Effector memory CD8-positive, alpha-beta T cell (primary cell): ENCODE measurements at regions not wholly inside any gene's neighbourhood (a gene's known extent, or its start where the extent isn't known, plus 50 kb on each side); places are given as distances from the start of the nearest gene placed in this dataset.

Experiments
- ATAC-seq: fragments of 150-1000 bp; cut with Tn5 transposase; replicated peaks from 2 replicates; pipeline ENCODE4 v1.10.0; 2021; ENCODE audit warnings: mild to moderate bottlenecking, moderate library complexity
- DNase-seq, 3 experiments: peaks; one replicate each; pipeline ENCODE4 v3.0.0; 2021
- H3K27ac Mint-ChIP-seq, 2 donors: one replicate each; pipeline ENCODE4 v1.8.0; 2022; ENCODE audit warnings: mild to moderate bottlenecking in 2 of 2, mixed read lengths in 2 of 2, moderate library complexity in 2 of 2
- H3K27me3 Mint-ChIP-seq, 2 donors: one replicate each; pipeline ENCODE4 v1.8.0; 2022; ENCODE audit warnings: mixed read lengths in 2 of 2
- H3K36me3 Mint-ChIP-seq: one replicate; pipeline ENCODE4 v1.8.0; 2022; ENCODE audit warnings: mild to moderate bottlenecking, moderate library complexity, mixed read lengths; ENCODE audit not compliant: insufficient read depth
- H3K4me1 Mint-ChIP-seq, 2 donors: one replicate each; pipeline ENCODE4 v1.8.0; 2022; ENCODE audit warnings: low read depth in 2 of 2, mixed read lengths in 2 of 2
- H3K4me3 Mint-ChIP-seq, 2 donors: one replicate each; pipeline ENCODE4 v1.8.0; 2022; ENCODE audit warnings: mild to moderate bottlenecking in 2 of 2, mixed read lengths in 2 of 2, moderate library complexity in 2 of 2
- H3K9me3 Mint-ChIP-seq, 2 donors: one replicate each; pipeline ENCODE4 v1.8.0; 2022; ENCODE audit warnings: mixed read lengths in 2 of 2

DNA sequence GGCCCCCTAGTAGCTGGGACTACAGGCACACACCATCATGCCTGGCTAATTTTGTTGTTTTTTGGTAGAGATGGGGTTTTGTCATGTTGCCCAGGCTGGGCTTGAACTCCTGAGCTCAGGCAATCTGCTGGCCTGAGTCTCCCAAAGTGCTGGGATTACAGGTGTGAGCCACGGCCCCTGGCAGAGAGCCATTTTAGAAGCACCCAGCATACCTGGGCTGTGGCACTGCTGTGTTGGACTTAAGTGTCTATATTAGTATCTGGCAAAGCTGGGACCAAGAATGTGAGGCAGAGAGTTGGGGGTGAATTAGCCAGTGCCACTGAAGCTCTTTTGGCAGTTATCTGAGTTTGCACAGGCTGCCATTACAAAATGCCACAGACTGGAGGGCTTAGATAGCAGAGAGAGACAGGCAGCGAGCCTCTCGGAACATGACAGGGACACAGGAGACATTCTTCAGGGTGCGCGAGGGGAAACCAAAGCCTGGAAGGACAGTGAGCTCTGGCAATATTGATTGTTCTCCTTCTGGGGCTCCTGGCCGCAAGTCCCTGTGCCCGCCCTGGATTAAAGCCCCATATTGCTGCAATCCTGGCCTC lies 87.7 kb upstream of the ALX4 start:
- ATAC-seq: no peak
- no peak for DNase-seq
- no peaks in the 10 kb centered on the region for H3K36me3 Mint-ChIP-seq
- peaks cover 0 to 1% of the 10 kb centered on the region in 2 donors for H3K4me1 Mint-ChIP-seq
- H3K4me3 Mint-ChIP-seq: no peak overlapping the region
- no peak overlapping the region for H3K27ac Mint-ChIP-seq
- H3K27me3 Mint-ChIP-seq: peaks cover 36 to 66% of the 10 kb centered on the region in 2 donors
- H3K9me3 Mint-ChIP-seq: no peaks in the 10 kb centered on the region

DNA sequence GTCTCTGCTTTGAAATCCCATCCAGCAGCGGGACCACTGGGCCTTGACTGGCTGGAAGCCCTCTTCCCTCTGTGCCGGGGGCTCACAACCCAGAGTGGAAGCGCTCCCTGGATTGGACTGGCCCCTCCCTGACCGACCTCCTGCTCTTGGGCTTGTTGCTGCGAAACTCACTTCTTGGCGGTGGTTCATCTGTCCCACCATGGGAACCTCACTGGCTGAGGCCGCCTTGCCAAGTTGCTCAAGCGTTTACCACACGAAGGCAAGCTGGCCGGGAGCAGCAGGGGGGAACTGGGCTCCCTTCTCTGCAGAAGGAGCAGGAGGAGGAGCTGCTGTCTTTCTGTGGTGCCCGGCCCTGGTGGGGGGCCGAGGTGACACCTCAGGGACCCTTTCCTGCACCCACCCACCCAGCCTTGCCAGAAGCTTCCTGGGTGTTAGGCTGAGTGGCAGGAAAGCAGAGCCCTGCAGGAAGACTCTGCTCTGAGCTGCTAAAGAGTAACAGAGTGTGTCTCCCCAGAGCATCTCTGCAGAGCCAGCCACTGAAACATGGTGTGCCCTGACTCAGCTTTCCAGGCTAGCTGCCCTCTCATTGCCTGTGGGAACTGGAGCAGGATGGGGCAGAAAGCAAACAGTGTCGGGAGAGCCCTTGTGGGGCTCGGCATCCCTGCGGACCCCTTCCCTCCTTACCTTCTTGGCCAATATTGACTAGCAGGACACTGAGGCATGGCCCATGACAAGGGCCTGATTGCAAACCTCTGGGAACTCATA lies 88.5 kb upstream of the ALX4 start:
- Mint-ChIP-seq H3K36me3 (no peaks in the 10 kb centered on the region), H3K4me1 (peaks cover 0 to 1% of the 10 kb centered on the region in 2 donors), H3K9me3 (no peaks in the 10 kb centered on the region), H3K27me3 (peaks cover 35 to 66% of the 10 kb centered on the region in 2 donors), H3K4me3 (no peak overlapping the region), H3K27ac (no peak overlapping the region)
- DNase-seq (no peak), ATAC-seq (no peak)

DNA sequence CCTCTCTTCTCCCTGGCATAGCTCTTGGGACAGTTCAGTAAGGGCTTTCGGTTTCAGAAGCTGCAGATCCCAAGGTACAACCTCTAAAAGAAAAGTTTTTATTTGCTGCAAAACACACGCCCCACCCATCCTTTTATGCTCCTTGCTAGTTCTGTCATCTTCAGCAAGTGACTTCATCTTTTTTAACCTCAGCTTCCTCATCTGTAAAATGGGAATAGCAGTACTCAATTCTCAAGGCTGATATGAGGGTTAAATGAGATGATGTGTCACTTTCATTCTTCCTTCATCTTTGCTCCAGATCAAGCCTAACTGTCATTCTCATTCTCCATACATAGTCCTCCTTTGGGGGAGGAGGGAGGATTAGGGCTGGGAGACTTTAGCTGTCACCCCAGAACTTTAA lies 90.0 kb upstream of the ALX4 start:
- no peak for ATAC-seq
- no peak overlapping the region for H3K4me3 Mint-ChIP-seq
- H3K27ac Mint-ChIP-seq: no peak overlapping the region
- no peak for DNase-seq
- no peaks in the 10 kb centered on the region for H3K9me3 Mint-ChIP-seq
- H3K36me3 Mint-ChIP-seq: no peaks in the 10 kb centered on the region
- peaks cover 0 to 1% of the 10 kb centered on the region in 2 donors for H3K4me1 Mint-ChIP-seq
- H3K27me3 Mint-ChIP-seq: peaks cover 32 to 65% of the 10 kb centered on the region in 2 donors

DNA sequence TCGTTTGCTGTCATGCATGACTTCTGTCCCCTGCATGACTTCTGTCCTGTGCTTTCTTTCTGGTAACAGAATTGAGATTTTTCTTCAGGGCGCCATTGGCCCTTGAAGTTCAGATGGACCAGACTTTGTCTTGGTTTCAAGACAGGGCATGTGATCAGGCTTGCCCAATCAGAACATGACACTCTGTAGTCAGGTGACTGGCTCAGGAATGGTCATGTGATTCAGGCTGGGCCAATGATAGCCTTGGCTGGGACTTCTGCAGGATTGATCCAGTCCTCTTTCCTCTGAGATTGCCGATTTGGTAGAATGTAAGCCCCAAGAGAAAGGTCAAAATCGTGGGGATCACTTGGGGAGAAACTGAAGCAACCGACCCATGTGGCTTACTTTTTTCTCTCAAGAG lies 90.5 kb upstream of the ALX4 start:
- DNase-seq (no peak), ATAC-seq (no peak)
- Mint-ChIP-seq H3K4me1 (peaks cover 0 to 1% of the 10 kb centered on the region in 2 donors), H3K36me3 (no peaks in the 10 kb centered on the region), H3K4me3 (no peak overlapping the region), H3K27ac (no peak overlapping the region), H3K27me3 (peaks cover 34 to 65% of the 10 kb centered on the region in 2 donors), H3K9me3 (no peaks in the 10 kb centered on the region)

DNA sequence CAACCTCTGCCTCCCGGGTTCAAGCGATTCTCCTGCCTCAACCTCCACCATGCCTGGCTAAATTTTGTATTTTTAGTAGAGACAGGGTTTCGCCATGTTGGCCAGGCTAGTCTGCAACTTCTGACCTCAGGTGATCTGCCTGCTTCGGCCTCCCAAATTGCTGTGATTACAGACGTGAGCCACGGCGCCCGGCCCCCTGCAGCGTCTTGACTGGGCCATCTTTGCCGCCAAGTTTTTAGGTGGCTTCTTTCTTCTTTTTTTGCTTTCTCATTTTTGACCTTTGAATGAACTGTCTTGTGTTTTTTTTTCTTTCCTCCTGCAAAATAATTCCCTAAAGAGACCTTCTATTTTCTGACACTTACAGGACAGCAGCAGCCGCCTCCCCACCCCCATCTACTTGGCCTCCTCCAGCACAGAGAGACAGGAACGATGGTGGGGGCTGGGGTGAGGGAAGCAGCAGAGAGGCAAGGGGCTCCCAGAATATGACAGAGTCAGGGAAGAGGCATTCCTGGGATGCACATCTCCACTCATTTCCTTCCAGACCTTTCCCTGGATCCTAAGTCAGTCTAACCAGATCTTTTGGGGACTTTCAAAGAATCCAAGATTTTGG lies 92.6 kb upstream of the ALX4 start:
- H3K9me3 Mint-ChIP-seq: no peaks in the 10 kb centered on the region
- H3K4me1 Mint-ChIP-seq: peaks cover 0 to 1% of the 10 kb centered on the region in 2 donors
- no peak overlapping the region for H3K27ac Mint-ChIP-seq
- no peak for ATAC-seq
- H3K27me3 Mint-ChIP-seq: peaks cover 43 to 65% of the 10 kb centered on the region in 2 donors
- no peak for DNase-seq
- H3K36me3 Mint-ChIP-seq: no peaks in the 10 kb centered on the region
- H3K4me3 Mint-ChIP-seq: no peak overlapping the region

DNA sequence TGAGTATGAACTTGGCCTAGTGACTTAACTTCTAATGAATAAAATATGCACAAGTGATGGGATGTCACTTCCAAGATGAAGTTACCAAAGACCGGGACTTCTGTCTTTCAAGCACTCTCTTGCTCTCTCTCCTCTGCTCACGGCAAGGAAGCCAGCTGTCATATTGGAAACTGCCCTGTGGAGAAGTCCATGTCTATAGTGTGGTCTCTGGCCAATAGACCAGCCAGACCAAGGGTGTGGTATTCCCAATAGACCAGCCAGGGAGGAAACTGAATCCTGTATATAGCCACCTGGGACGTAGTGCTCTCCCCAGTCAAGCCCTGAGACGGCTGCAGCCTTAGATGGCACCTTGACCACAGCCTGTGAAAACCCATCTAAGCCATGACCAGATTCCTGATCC lies 93.2 kb upstream of the ALX4 start:
- Mint-ChIP-seq H3K9me3 (no peaks in the 10 kb centered on the region), H3K4me3 (no peak overlapping the region), H3K4me1 (peaks cover 0 to 1% of the 10 kb centered on the region in 2 donors), H3K27ac (no peak overlapping the region), H3K27me3 (peaks cover 49 to 65% of the 10 kb centered on the region in 2 donors), H3K36me3 (no peaks in the 10 kb centered on the region)
- no peak for ATAC-seq
- DNase-seq: no peak

- H3K4me3 Mint-ChIP-seq: no peak overlapping the region
- peaks cover 0 to 1% of the 10 kb centered on the region in 2 donors for H3K4me1 Mint-ChIP-seq
- DNase-seq (no peak), ATAC-seq (no peak)
- no peaks in the 10 kb centered on the region for H3K36me3 Mint-ChIP-seq
- no peaks in the 10 kb centered on the region for H3K9me3 Mint-ChIP-seq
- H3K27me3 Mint-ChIP-seq: peaks cover 52 to 65% of the 10 kb centered on the region in 2 donors
- H3K27ac Mint-ChIP-seq: no peak overlapping the region
Observed at GRCh38 chr11:44403587-44404273, 93.8 kb upstream of the ALX4 start.

GRCh38 chr11:44404301-44404700 lies 94.4 kb upstream of the ALX4 start:
- Mint-ChIP-seq H3K36me3 (no peaks in the 10 kb centered on the region), H3K27ac (no peak overlapping the region), H3K4me3 (no peak overlapping the region), H3K9me3 (no peaks in the 10 kb centered on the region), H3K4me1 (peaks cover 0 to 1% of the 10 kb centered on the region in 2 donors), H3K27me3 (peaks cover 54 to 70% of the 10 kb centered on the region in 2 donors)
- DNase-seq (no peak), ATAC-seq (no peak)

DNA sequence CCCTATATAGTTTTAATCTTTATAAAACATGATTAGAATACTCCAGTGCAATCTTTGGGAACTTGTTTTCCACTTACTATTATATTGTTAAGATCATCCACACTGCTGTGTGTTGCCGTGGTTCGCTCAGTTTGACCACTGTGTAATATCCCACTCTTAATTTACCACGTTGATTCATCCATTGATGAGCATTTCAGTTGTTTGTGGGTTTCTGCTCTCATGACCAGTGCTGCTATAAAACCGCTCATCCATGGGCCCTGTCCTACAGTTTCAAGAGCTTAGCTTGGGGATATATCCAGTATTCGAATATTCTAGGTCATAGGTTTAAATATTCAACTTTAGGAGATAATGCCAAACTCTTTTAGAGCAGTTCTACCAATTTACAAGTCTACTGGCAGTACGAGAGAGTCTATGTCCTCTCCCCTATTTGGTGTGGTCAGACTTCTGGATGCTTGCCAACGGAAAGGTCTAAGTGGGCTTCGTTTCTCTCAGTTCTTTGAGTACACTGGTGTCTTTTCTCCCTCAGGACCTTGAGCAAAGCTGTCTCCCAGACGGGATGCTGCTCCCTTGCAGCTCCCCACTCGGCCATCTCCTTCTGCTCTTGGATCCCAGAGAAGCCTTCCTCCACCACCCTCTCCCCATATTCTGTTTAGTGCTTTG lies 94.9 kb upstream of the ALX4 start:
- peaks cover 58 to 76% of the 10 kb centered on the region in 2 donors for H3K27me3 Mint-ChIP-seq
- peaks cover 0 to 1% of the 10 kb centered on the region in 2 donors for H3K4me1 Mint-ChIP-seq
- DNase-seq: no peak
- no peaks in the 10 kb centered on the region for H3K9me3 Mint-ChIP-seq
- no peak overlapping the region for H3K4me3 Mint-ChIP-seq
- no peak for ATAC-seq
- H3K27ac Mint-ChIP-seq: no peak overlapping the region
- H3K36me3 Mint-ChIP-seq: no peaks in the 10 kb centered on the region

DNA sequence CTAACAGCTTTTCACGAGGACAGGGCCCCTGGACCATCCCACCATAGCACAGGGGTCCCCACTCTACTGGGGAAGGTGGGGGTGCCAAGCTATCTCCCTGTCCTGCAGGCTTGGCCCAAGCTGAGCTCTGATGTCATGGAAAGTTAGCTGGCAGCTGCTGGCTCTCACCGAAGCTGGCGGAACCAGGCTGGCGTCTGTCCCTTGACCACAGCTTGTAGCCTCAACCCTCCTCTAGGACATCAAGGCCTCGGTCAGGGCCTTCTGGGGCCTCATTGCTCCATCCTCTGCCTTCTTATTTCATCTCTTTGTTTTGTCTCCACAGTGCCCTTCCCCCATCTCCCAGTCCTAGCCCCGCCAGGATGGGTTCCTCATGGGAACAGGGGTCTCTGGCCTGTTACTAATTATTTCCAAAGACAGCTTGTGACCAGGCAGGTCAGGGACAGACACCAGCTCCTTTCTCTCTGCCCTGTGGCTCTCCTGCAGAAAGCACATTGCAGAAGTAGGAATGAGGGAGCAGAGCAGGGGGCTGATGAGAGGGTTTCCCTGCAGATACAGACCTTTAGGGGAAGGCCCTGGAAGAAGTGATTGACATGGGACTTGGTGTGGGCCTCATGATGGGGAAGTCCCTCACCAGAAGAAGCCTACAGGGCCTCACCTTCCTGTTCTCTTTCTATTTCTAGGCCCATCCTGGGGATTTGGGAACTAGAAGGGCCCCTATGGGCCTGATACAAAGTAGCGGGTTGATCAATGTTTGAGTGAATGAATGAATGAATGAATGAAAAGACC lies 97.5 kb upstream of the ALX4 start:
- ATAC-seq: no peak
- no peaks in the 10 kb centered on the region for H3K9me3 Mint-ChIP-seq
- no peak overlapping the region for H3K4me3 Mint-ChIP-seq
- no peak for DNase-seq
- H3K4me1 Mint-ChIP-seq: no peaks in the 10 kb centered on the region
- peaks cover 80 to 97% of the 10 kb centered on the region in 2 donors for H3K27me3 Mint-ChIP-seq
- no peaks in the 10 kb centered on the region for H3K36me3 Mint-ChIP-seq
- no peak overlapping the region for H3K27ac Mint-ChIP-seq

GRCh38 chr11:44408141-44408540 lies 98.2 kb upstream of the ALX4 start:
- ATAC-seq: no peak
- peaks cover 78 to 93% of the 10 kb centered on the region in 2 donors for H3K27me3 Mint-ChIP-seq
- H3K36me3 Mint-ChIP-seq: no peaks in the 10 kb centered on the region
- DNase-seq: no peak
- no peaks in the 10 kb centered on the region for H3K4me1 Mint-ChIP-seq
- H3K4me3 Mint-ChIP-seq: no peak overlapping the region
- H3K9me3 Mint-ChIP-seq: no peaks in the 10 kb centered on the region
- H3K27ac Mint-ChIP-seq: no peak overlapping the region

DNA sequence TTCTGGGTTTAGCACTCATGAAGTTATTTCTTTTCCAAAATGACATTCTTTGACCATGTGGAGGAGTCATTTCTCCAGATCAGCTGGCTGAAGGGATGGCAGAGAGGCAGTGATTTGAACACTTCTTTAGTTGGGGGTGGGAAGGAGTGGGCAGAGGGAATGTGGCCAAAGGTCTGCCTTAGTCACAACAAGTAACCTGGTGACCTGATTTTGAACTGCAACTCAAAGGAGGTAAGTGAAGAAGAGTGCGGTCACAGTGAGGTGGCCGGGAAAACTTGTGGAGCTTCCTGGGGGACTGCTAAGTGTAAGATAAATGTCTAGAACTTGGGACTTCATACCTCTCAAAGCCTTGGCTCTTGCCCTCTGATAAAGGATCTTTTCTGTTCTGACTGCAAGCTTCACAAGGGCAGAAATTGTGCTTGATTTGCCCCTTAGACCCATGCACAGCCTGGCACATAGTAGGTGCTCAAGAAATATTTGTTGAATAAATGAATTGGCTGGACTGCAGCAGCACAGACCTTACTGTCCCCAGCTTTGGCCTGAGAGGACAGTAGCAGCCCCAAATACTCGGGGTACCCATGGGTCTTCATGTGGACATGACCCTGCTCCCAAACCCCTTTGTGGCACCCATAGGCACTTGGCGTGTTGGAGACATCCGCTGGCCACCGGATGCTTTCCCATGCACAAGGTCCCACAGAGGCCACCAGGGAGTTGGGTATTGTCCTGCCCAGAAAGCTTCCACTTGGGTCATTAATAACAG lies 99.0 kb upstream of the ALX4 start:
- Mint-ChIP-seq H3K9me3 (no peaks in the 10 kb centered on the region), H3K36me3 (no peaks in the 10 kb centered on the region), H3K4me3 (no peak overlapping the region), H3K27me3 (peaks cover 71 to 85% of the 10 kb centered on the region in 2 donors), H3K27ac (no peak overlapping the region), H3K4me1 (no peaks in the 10 kb centered on the region)
- no peak for ATAC-seq
- DNase-seq: no peak
